ENCODE measurements at regions not wholly inside any gene's neighbourhood (a gene's known extent, or its start where the extent isn't known, plus 50 kb on each side); places are given as distances from the start of the nearest gene placed in this dataset.
"Not testable (repeated sequence)": the region's sequence is repeated elsewhere in the genome, so short reads cannot be mapped to it uniquely, and the experiment has no call there.

- no peak for DNase-seq
Observed at GRCh38 chr2:81363800-81364199, 1059.2 kb upstream of the LRRTM1 start.

GRCh38 chr2:81362468-81362867 is 1057.9 kb upstream of the LRRTM1 start:
- DNase-seq, result not testable (repeated sequence)

- DNase-seq, result no peak
Observed at GRCh38 chr2:81355436-81355835, 1050.9 kb upstream of the LRRTM1 start.

GRCh38 chr2:81334046-81334445 is 1029.5 kb upstream of the LRRTM1 start:
- DNase-seq, result no peak

GRCh38 chr2:81328968-81329367 is 1024.4 kb upstream of the LRRTM1 start:
- no peak for DNase-seq

- DNase-seq, result no peak
Observed at GRCh38 chr2:81327911-81328310, 1023.4 kb upstream of the LRRTM1 start.

- DNase-seq, result no peak
Observed at GRCh38 chr2:81324046-81324445, 1019.5 kb upstream of the LRRTM1 start.

- DNase-seq, result no peak
Observed at GRCh38 chr2:81304154-81304830, 999.7 kb upstream of the LRRTM1 start.

GRCh38 chr2:81303321-81303720 is 998.8 kb upstream of the LRRTM1 start:
- no peak for DNase-seq

- no peak for DNase-seq
Observed at GRCh38 chr2:81299841-81300240, 995.3 kb upstream of the LRRTM1 start.

- no peak for DNase-seq
Observed at GRCh38 chr2:81290846-81291245, 986.3 kb upstream of the LRRTM1 start.

GRCh38 chr2:81283081-81283480 is 978.5 kb upstream of the LRRTM1 start:
- DNase-seq, result no peak

GRCh38 chr2:81282151-81282769 is 977.7 kb upstream of the LRRTM1 start:
- no peak for DNase-seq

- no peak for DNase-seq
Observed at GRCh38 chr2:81276595-81276994, 972.0 kb upstream of the LRRTM1 start.

- DNase-seq, result no peak
Observed at GRCh38 chr2:81266106-81266505, 961.6 kb upstream of the LRRTM1 start.

GRCh38 chr2:81263989-81264388 is 959.4 kb upstream of the LRRTM1 start:
- no peak for DNase-seq

- no peak for DNase-seq
Observed at GRCh38 chr2:81260320-81260719, 955.8 kb upstream of the LRRTM1 start.

- DNase-seq, result no peak
Observed at GRCh38 chr2:81250270-81250669, 945.7 kb upstream of the LRRTM1 start.

- no peak for DNase-seq
Observed at GRCh38 chr2:81249152-81249551, 944.6 kb upstream of the LRRTM1 start.

- no peak for DNase-seq
Observed at GRCh38 chr2:81247648-81248047, 943.1 kb upstream of the LRRTM1 start.

- no peak for DNase-seq
Observed at GRCh38 chr2:81242501-81242900, 937.9 kb upstream of the LRRTM1 start.

GRCh38 chr2:81238462-81238861 is 933.9 kb upstream of the LRRTM1 start:
- no peak for DNase-seq

- no peak for DNase-seq
Observed at GRCh38 chr2:81235601-81236000, 931.0 kb upstream of the LRRTM1 start.

GRCh38 chr2:81234711-81235110 is 930.2 kb upstream of the LRRTM1 start:
- no peak for DNase-seq

GRCh38 chr2:81225756-81226155 is 921.2 kb upstream of the LRRTM1 start:
- no peak for DNase-seq
